ENCODE measurements at regions not wholly inside any gene's neighbourhood (a gene's known extent, or its start where the extent isn't known, plus 50 kb on each side); places are given as distances from the start of the nearest gene placed in this dataset.

DNA sequence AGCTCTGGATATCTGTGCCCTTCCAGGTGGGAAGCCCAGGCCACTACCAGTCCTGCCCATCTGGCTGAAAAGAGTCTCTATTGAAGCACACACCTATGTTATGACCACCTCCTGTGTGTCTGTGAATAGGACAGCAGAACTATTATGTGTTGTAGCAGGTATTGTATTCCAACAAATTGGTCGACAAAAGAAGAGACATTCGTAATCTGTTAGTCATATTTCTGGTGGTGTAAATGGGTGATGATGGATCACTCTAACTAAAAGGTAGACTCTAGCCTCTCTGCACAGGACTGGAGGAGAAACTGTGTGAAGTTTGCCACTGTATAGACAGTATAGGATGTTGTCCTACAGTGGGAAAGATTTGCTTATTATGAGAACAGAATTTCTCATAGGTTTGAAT, 416.1 kb downstream of the TMEM38B start:
- TF ChIP-seq, protein P1, sequence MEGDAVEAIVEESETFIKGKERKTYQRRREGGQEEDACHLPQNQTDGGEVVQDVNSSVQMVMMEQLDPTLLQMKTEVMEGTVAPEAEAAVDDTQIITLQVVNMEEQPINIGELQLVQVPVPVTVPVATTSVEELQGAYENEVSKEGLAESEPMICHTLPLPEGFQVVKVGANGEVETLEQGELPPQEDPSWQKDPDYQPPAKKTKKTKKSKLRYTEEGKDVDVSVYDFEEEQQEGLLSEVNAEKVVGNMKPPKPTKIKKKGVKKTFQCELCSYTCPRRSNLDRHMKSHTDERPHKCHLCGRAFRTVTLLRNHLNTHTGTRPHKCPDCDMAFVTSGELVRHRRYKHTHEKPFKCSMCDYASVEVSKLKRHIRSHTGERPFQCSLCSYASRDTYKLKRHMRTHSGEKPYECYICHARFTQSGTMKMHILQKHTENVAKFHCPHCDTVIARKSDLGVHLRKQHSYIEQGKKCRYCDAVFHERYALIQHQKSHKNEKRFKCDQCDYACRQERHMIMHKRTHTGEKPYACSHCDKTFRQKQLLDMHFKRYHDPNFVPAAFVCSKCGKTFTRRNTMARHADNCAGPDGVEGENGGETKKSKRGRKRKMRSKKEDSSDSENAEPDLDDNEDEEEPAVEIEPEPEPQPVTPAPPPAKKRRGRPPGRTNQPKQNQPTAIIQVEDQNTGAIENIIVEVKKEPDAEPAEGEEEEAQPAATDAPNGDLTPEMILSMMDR (IDR thresholded peaks at IDR 0.05), result no peak
- TF ChIP-seq POLR2A (IDR thresholded peaks at IDR 0.05) (no peak), EP300 (IDR thresholded peaks at IDR 0.05) (no peak)
